Trophoblast cell (in vitro differentiated cells and primary cell): ENCODE measurements at regions not wholly inside any gene's neighbourhood (a gene's known extent, or its start where the extent isn't known, plus 50 kb on each side); places are given as distances from the start of the nearest gene placed in this dataset.

Experiments used
- DNase-seq, 2 donors: peaks; one replicate each; pipeline ENCODE4 v3.0.0-alpha.2; 2016
- H2AFZ ChIP-seq: 2 replicates; pipeline ENCODE4 v1.6.1; 2013; ENCODE audit warnings: low read length, moderate library complexity, mild to moderate bottlenecking; ENCODE audit not compliant: insufficient read depth, poor library complexity
- H2AK5ac ChIP-seq: 2 replicates; pipeline ENCODE4 v1.6.1; 2013; ENCODE audit warnings: mild to moderate bottlenecking, low read length
- H2BK120ac ChIP-seq: 2 replicates; pipeline ENCODE4 v1.6.1; 2013; ENCODE audit warnings: low read length, mild to moderate bottlenecking, moderate library complexity; ENCODE audit not compliant: insufficient read depth, poor library complexity
- H2BK12ac ChIP-seq: 2 replicates; pipeline ENCODE4 v1.6.1; 2013; ENCODE audit warnings: mild to moderate bottlenecking, low read length, moderate library complexity
- H2BK5ac ChIP-seq: 2 replicates; pipeline ENCODE4 v1.6.1; 2013; ENCODE audit warnings: low read length, low read depth, moderate library complexity, mild to moderate bottlenecking; ENCODE audit not compliant: poor library complexity
- H3K14ac ChIP-seq: 2 replicates; pipeline ENCODE4 v1.6.1; 2013; ENCODE audit warnings: mild to moderate bottlenecking, low read length
- H3K18ac ChIP-seq: 2 replicates; pipeline ENCODE4 v1.6.1; 2013; ENCODE audit warnings: mild to moderate bottlenecking, low read length
- H3K23ac ChIP-seq: 2 replicates; pipeline ENCODE4 v1.6.1; 2013; ENCODE audit warnings: low read length
- H3K27ac ChIP-seq: 2 replicates; pipeline ENCODE4 v1.5.1; 2013; ENCODE audit warnings: low read depth, mild to moderate bottlenecking, inconsistent platforms, low read length, moderate library complexity
- H3K27me3 ChIP-seq: 2 replicates; pipeline ENCODE4 v1.6.1; 2013; ENCODE audit warnings: inconsistent platforms, mild to moderate bottlenecking, low read length, moderate library complexity; ENCODE audit not compliant: insufficient read depth
- H3K36me3 ChIP-seq, 2 experiments: 1 replicate in 1 of 2; 2 replicates in 1 of 2; pipeline ENCODE4 v1.6.1; 2013; ENCODE audit warnings: low read length in 2 of 2, mild to moderate bottlenecking in 2 of 2, moderate library complexity in 1 of 2; ENCODE audit not compliant: insufficient read depth in 2 of 2, control insufficient read depth in 1 of 2
- H3K4ac ChIP-seq: 2 replicates; pipeline ENCODE4 v1.6.1; 2013; ENCODE audit warnings: low read depth, mild to moderate bottlenecking, low read length, moderate library complexity
- H3K4me1 ChIP-seq, 2 experiments: 1 replicate in 1 of 2; 2 replicates in 1 of 2; pipeline ENCODE4 v1.6.1; 2013; ENCODE audit warnings: low read length in 2 of 2, mild to moderate bottlenecking in 2 of 2, moderate library complexity in 1 of 2; ENCODE audit not compliant: insufficient read depth in 2 of 2, control insufficient read depth in 1 of 2
- H3K4me2 ChIP-seq: 2 replicates; pipeline ENCODE4 v1.6.1; 2013; ENCODE audit warnings: inconsistent platforms, mild to moderate bottlenecking, low read length, moderate library complexity
- H3K4me3 ChIP-seq: 2 replicates; pipeline ENCODE4 v1.5.1; 2013; ENCODE audit warnings: mild to moderate bottlenecking, low read depth, low read length, inconsistent platforms
- H3K79me1 ChIP-seq: one replicate; pipeline ENCODE4 v1.6.1; 2013; ENCODE audit warnings: low read length
- H3K79me2 ChIP-seq: 2 replicates; pipeline ENCODE4 v1.6.1; 2013; ENCODE audit warnings: low read length, mild to moderate bottlenecking; ENCODE audit not compliant: control insufficient read depth, insufficient read depth, poor library complexity
- H3K9ac ChIP-seq: 2 replicates; pipeline ENCODE4 v1.6.1; 2013; ENCODE audit warnings: mild to moderate bottlenecking, low read length
- H3K9me3 ChIP-seq: 2 replicates; pipeline ENCODE4 v1.6.1; 2013; ENCODE audit warnings: low read depth, mild to moderate bottlenecking, control low read depth, inconsistent platforms, low read length; ENCODE audit not compliant: insufficient read depth
- H4K12ac ChIP-seq: 2 replicates; pipeline ENCODE4 v1.6.1; 2013; ENCODE audit warnings: low read depth, mild to moderate bottlenecking, low read length, moderate library complexity
- H4K8ac ChIP-seq: 2 replicates; pipeline ENCODE4 v1.6.1; 2013; ENCODE audit warnings: low read depth, mild to moderate bottlenecking, low read length, moderate library complexity
- H4K91ac ChIP-seq: one replicate; pipeline ENCODE4 v1.6.1; 2013; ENCODE audit warnings: low read depth, mild to moderate bottlenecking, low read length, moderate library complexity
- WGBS: extraction: QIAGEN DNeasy Blood & Tissue Kit; methylation state at CpG from one replicate; pipeline ENCODE4 v1.1.7; 2013; ENCODE audit warnings: missing lambda C conversion rate; ENCODE audit not compliant: insufficient read length, insufficient coverage; ENCODE audit errors: extremely low coverage; 5-methylcytosine and 5-hydroxymethylcytosine counted together

GRCh38 chr9:105828171-105828570, 133.8 kb downstream of the TMEM38B start:
- WGBS = no CpG with 5 or more reads among the region's 2 CpGs
- Histone ChIP-seq H4K91ac (no peak overlapping the region), H3K4me1 (no peaks in the 10 kb centered on the region)

GRCh38 chr9:105828596-105829213, 134.4 kb downstream of the TMEM38B start:
- no peak for DNase-seq
- H3K4me3 ChIP-seq = no peak overlapping the region
- no peaks in the 10 kb centered on the region for H3K9me3 ChIP-seq
- H3K4me2 ChIP-seq = no peak overlapping the region
- H3K23ac ChIP-seq = no peak overlapping the region
- no peaks in the 10 kb centered on the region for H3K79me1 ChIP-seq
- H3K79me2 ChIP-seq = no peaks in the 10 kb centered on the region
- H3K27ac ChIP-seq = no peak overlapping the region
- no peak overlapping the region for H2BK12ac ChIP-seq
- no peaks in the 10 kb centered on the region for H3K27me3 ChIP-seq
- H2BK5ac ChIP-seq = no peak overlapping the region
- H2AFZ ChIP-seq = no peak overlapping the region
- H3K4me1 ChIP-seq = no peaks in the 10 kb centered on the region
- H2AK5ac ChIP-seq = no peak overlapping the region
- no peak overlapping the region for H2BK120ac ChIP-seq
- H3K9ac ChIP-seq = no peak overlapping the region
- no peak overlapping the region for H3K4ac ChIP-seq
- no CpG with 5 or more reads among the region's 1 CpG for WGBS
- H3K14ac ChIP-seq = no peak overlapping the region
- H4K12ac ChIP-seq = no peak overlapping the region
- H4K91ac ChIP-seq = no peak overlapping the region
- H4K8ac ChIP-seq = no peak overlapping the region
- H3K18ac ChIP-seq = no peak overlapping the region
- H3K36me3 ChIP-seq = no peaks in the 10 kb centered on the region

More at GRCh38 chr9:105828171-105828570, 133.8 kb downstream of the TMEM38B start:
- Histone ChIP-seq H2AK5ac (no peak overlapping the region), H3K27me3 (no peaks in the 10 kb centered on the region), H2BK120ac (no peak overlapping the region), H4K8ac (no peak overlapping the region), H2AFZ (no peak overlapping the region), H4K12ac (no peak overlapping the region), H3K27ac (no peak overlapping the region), H3K36me3 (no peaks in the 10 kb centered on the region), H3K9ac (no peak overlapping the region), H3K4me2 (no peak overlapping the region), H3K9me3 (no peaks in the 10 kb centered on the region), H3K79me2 (no peaks in the 10 kb centered on the region), H3K18ac (no peak overlapping the region), H2BK5ac (no peak overlapping the region), H3K4me3 (no peak overlapping the region), H3K4ac (no peak overlapping the region), H3K23ac (no peak overlapping the region), H2BK12ac (no peak overlapping the region), H3K79me1 (no peaks in the 10 kb centered on the region), H3K14ac (no peak overlapping the region)
- no peak for DNase-seq

GRCh38 chr9:105830461-105830860, 136.1 kb downstream of the TMEM38B start:
- Histone ChIP-seq H2AFZ (no peak overlapping the region), H3K23ac (no peak overlapping the region), H2BK12ac (no peak overlapping the region), H2BK120ac (no peak overlapping the region), H3K18ac (no peak overlapping the region), H3K4me1 (no peaks in the 10 kb centered on the region), H2AK5ac (no peak overlapping the region), H3K14ac (no peak overlapping the region), H3K79me2 (no peaks in the 10 kb centered on the region), H3K9me3 (no peaks in the 10 kb centered on the region), H4K91ac (no peak overlapping the region), H3K79me1 (no peaks in the 10 kb centered on the region), H3K9ac (no peak overlapping the region), H2BK5ac (no peak overlapping the region), H4K12ac (no peak overlapping the region), H3K27ac (no peak overlapping the region), H3K36me3 (no peaks in the 10 kb centered on the region), H4K8ac (no peak overlapping the region), H3K4me2 (no peak overlapping the region), H3K27me3 (no peaks in the 10 kb centered on the region), H3K4me3 (no peak overlapping the region), H3K4ac (no peak overlapping the region)
- no CpG with 5 or more reads among the region's 1 CpG for WGBS
- DNase-seq = no peak

GRCh38 chr9:105832096-105832710, 137.9 kb downstream of the TMEM38B start:
- H2AK5ac ChIP-seq = no peak overlapping the region
- H3K23ac ChIP-seq = no peak overlapping the region
- no peak overlapping the region for H3K4me2 ChIP-seq
- H3K4me1 ChIP-seq = peaks cover 0 to 4% of the 10 kb centered on the region in 2 experiments
- no peak for DNase-seq
- H3K9ac ChIP-seq = no peak overlapping the region
- no peak overlapping the region for H3K14ac ChIP-seq
- H3K27me3 ChIP-seq = no peaks in the 10 kb centered on the region
- no CpG with 5 or more reads among the region's 4 CpGs for WGBS
- H2BK5ac ChIP-seq = no peak overlapping the region
- no peak overlapping the region for H3K4me3 ChIP-seq
- H3K36me3 ChIP-seq = no peaks in the 10 kb centered on the region
- no peaks in the 10 kb centered on the region for H3K79me1 ChIP-seq
- H2AFZ ChIP-seq = no peak overlapping the region
- H4K12ac ChIP-seq = no peak overlapping the region
- no peak overlapping the region for H2BK12ac ChIP-seq
- no peak overlapping the region for H3K27ac ChIP-seq
- no peak overlapping the region for H3K18ac ChIP-seq
- no peak overlapping the region for H4K8ac ChIP-seq
- no peak overlapping the region for H2BK120ac ChIP-seq
- H4K91ac ChIP-seq = no peak overlapping the region
- H3K79me2 ChIP-seq = no peaks in the 10 kb centered on the region
- no peak overlapping the region for H3K4ac ChIP-seq
- no peaks in the 10 kb centered on the region for H3K9me3 ChIP-seq
